Keratinocyte (primary cell): ENCODE measurements at regions not wholly inside any gene's neighbourhood (a gene's known extent, or its start where the extent isn't known, plus 50 kb on each side); places are given as distances from the start of the nearest gene placed in this dataset.

ENCODE experiments used
- DNase-seq: peaks from one replicate; pipeline ENCODE4 v3.0.0-alpha.2; 2011; ENCODE audit warnings: low read depth, missing footprints, low spot score
- FAIRE-seq: peaks from 2 replicates; lab custom pipeline; 2011; peaks lifted over from hg19 to GRCh38; lab: Jason Lieb, UNC
- H2AFZ ChIP-seq: 2 replicates; pipeline ENCODE4 v1.6.0; 2012; ENCODE audit warnings: low read length, control low read depth, inconsistent platforms; ENCODE audit not compliant: control insufficient read depth
- H3K27ac ChIP-seq: 2 replicates; pipeline ENCODE4 v1.5.1; 2011; ENCODE audit warnings: low read length; ENCODE audit not compliant: control insufficient read depth, insufficient read depth
- H3K27me3 ChIP-seq: 3 replicates; pipeline ENCODE4 v1.6.0; 2011; ENCODE audit warnings: low read length; ENCODE audit not compliant: control insufficient read depth, insufficient read depth; ENCODE audit errors: extremely low read depth
- H3K36me3 ChIP-seq, 2 experiments: 2 replicates in 1 of 2; 3 replicates in 1 of 2; pipeline ENCODE4 v1.5.1; 2011; ENCODE audit warnings: low read length in 2 of 2, mild to moderate bottlenecking in 1 of 2; ENCODE audit not compliant: control insufficient read depth in 2 of 2, insufficient read depth in 2 of 2; ENCODE audit errors: extremely low read depth in 1 of 2
- H3K4me1 ChIP-seq: 3 replicates; pipeline ENCODE4 v1.5.1; 2011; ENCODE audit warnings: low read length; ENCODE audit not compliant: control insufficient read depth, insufficient read depth; ENCODE audit errors: extremely low read depth
- H3K4me2 ChIP-seq: 3 replicates; pipeline ENCODE4 v1.6.0; 2011; ENCODE audit warnings: low read depth, low read length; ENCODE audit not compliant: control insufficient read depth, insufficient read depth; ENCODE audit errors: extremely low read depth
- H3K4me3 ChIP-seq, 3 experiments: fragments of 200-600 bp in 1 of 3; sonication (generic) in 1 of 3; 2 replicates in 2 of 3; 3 replicates in 1 of 3; pipeline ENCODE4 v1.5.1; 2011 to 2016; ENCODE audit warnings: low read length in 3 of 3, mild to moderate bottlenecking in 3 of 3, control low read depth in 2 of 3, inconsistent platforms in 1 of 3, low read depth in 1 of 3, mixed read lengths in 1 of 3, mixed run types in 1 of 3, moderate library complexity in 1 of 3; ENCODE audit not compliant: control insufficient read depth in 2 of 3, insufficient read depth in 2 of 3; ENCODE audit errors: extremely low read depth in 1 of 3
- H3K79me2 ChIP-seq: 2 replicates; pipeline ENCODE4 v1.6.0; 2012; ENCODE audit warnings: low read length; ENCODE audit not compliant: control insufficient read depth, insufficient read depth
- H3K9ac ChIP-seq: 3 replicates; pipeline ENCODE4 v1.6.0; 2011; ENCODE audit warnings: low read length; ENCODE audit not compliant: control insufficient read depth, insufficient read depth; ENCODE audit errors: extremely low read depth
- H3K9me1 ChIP-seq: 3 replicates; pipeline ENCODE4 v1.6.0; 2011; ENCODE audit warnings: low read length; ENCODE audit not compliant: control insufficient read depth, insufficient read depth; ENCODE audit errors: extremely low read depth
- H3K9me3 ChIP-seq: 2 replicates; pipeline ENCODE4 v1.5.1; 2012; ENCODE audit warnings: low read depth, low read length; ENCODE audit not compliant: control insufficient read depth
- H4K20me1 ChIP-seq: 3 replicates; pipeline ENCODE4 v1.6.0; 2011; ENCODE audit warnings: low read length; ENCODE audit not compliant: control insufficient read depth, insufficient read depth; ENCODE audit errors: extremely low read depth
- EZH2 ChIP-seq: IDR thresholded peaks from one replicate; pipeline ENCODE4 v1.6.1; 2012; ENCODE audit warnings: inconsistent platforms, mild to moderate bottlenecking, low read length, moderate library complexity
- dilution Hi-C: fragments of 300-500 bp; cut with MboI; formaldehyde crosslinking; loops from one replicate; pipeline ENCODE4 v1.7.0; 2020; ENCODE audit warnings: low sequenced_read_pairs; ENCODE audit not compliant: extremely low pct_ligation_motif_present
- TF ChIP-seq, protein P1 (sequence below), 3 experiments: IDR thresholded peaks in 1 of 3; conservative IDR thresholded peaks in 1 of 3; optimal IDR thresholded peaks in 1 of 3; 2 replicates in 2 of 3; 3 replicates in 1 of 3; pipeline versions ENCODE3 to v1.5.1; 2011; ENCODE audit warnings: low read length in 3 of 3, mild to moderate bottlenecking in 3 of 3, moderate library complexity in 2 of 3, control low read depth in 1 of 3, inconsistent platforms in 1 of 3; ENCODE audit not compliant: insufficient read depth in 2 of 3; ENCODE audit errors: extremely low read depth in 1 of 3

DNA sequence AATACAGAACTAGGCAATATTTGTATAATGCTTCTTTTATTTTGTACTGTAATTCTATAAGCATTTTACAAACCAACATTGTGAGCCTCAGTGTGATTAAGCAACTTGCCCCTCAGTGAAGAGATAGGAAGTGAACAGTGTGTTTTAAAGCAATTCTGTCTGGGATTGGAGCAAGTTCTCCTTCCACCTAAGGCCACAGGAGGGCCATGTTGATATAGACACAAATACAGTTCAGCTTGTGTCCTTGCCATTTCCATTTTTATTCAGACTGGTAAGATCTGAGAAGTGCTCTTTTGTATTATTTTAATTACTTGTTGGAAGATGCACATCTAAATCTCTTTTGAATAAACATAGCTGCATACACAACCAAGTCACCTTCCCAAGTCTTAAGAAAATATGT, 416.3 kb upstream of the COBL start:
- no peaks in the 10 kb centered on the region for H3K9me3 ChIP-seq
- no peaks in the 10 kb centered on the region for H3K4me1 ChIP-seq
- no peaks in the 10 kb centered on the region for H3K9me1 ChIP-seq
- H3K27ac ChIP-seq, result no peak overlapping the region
- H3K36me3 ChIP-seq, result no peaks in the 10 kb centered on the region
- dilution Hi-C loops, result no loop called here
- no peak overlapping the region for H3K4me3 ChIP-seq
- no peak overlapping the region for H3K4me2 ChIP-seq
- no peak overlapping the region for H3K9ac ChIP-seq
- DNase-seq (no peak), FAIRE-seq (no peak)
- no peaks in the 10 kb centered on the region for H3K79me2 ChIP-seq
- no peak overlapping the region for H2AFZ ChIP-seq
- no peaks in the 10 kb centered on the region for H4K20me1 ChIP-seq
- TF ChIP-seq, protein P1, sequence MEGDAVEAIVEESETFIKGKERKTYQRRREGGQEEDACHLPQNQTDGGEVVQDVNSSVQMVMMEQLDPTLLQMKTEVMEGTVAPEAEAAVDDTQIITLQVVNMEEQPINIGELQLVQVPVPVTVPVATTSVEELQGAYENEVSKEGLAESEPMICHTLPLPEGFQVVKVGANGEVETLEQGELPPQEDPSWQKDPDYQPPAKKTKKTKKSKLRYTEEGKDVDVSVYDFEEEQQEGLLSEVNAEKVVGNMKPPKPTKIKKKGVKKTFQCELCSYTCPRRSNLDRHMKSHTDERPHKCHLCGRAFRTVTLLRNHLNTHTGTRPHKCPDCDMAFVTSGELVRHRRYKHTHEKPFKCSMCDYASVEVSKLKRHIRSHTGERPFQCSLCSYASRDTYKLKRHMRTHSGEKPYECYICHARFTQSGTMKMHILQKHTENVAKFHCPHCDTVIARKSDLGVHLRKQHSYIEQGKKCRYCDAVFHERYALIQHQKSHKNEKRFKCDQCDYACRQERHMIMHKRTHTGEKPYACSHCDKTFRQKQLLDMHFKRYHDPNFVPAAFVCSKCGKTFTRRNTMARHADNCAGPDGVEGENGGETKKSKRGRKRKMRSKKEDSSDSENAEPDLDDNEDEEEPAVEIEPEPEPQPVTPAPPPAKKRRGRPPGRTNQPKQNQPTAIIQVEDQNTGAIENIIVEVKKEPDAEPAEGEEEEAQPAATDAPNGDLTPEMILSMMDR (optimal IDR thresholded peaks at IDR 0.05 in 1 of 3, IDR thresholded peaks at IDR 0.05 in 1 of 3, conservative IDR thresholded peaks at IDR 0.05 in 1 of 3; ENCODE audit: extremely low read depth in 1 of 3, insufficient read depth in 2 of 3, low read length in 3 of 3), result no peak
- no peak for TF ChIP-seq EZH2
- no peaks in the 10 kb centered on the region for H3K27me3 ChIP-seq

DNA sequence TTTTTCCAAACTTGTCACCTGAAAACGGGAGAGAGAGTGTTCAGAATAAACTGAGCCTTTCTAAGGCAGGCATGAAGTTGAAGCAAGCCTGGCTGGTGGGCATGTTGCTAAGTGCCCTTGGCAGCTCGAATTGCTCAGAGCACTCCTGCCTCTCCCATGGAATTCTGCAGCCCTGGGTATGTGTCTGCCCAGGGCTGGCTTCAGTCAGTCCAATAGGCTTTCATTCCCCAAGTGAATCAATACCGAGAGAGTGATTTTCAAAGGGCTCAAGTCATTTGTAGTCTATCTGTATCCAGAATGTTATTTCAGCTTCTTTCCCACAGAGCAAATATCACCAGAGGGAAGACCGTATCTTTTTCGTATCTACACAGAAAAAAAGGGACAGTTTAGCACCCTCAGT, 415.5 kb upstream of the COBL start:
- H3K4me3 ChIP-seq, result no peak overlapping the region
- H3K27ac ChIP-seq, result no peak overlapping the region
- H3K4me1 ChIP-seq, result no peaks in the 10 kb centered on the region
- no peaks in the 10 kb centered on the region for H3K9me1 ChIP-seq
- DNase-seq, result no peak
- no peaks in the 10 kb centered on the region for H4K20me1 ChIP-seq
- no peaks in the 10 kb centered on the region for H3K36me3 ChIP-seq
- H2AFZ ChIP-seq, result no peak overlapping the region
- dilution Hi-C loops, result no loop called here
- H3K79me2 ChIP-seq, result no peaks in the 10 kb centered on the region
- FAIRE-seq, result no peak
- H3K4me2 ChIP-seq, result no peak overlapping the region
- TF ChIP-seq, protein P1 (optimal IDR thresholded peaks at IDR 0.05 in 1 of 3, IDR thresholded peaks at IDR 0.05 in 1 of 3, conservative IDR thresholded peaks at IDR 0.05 in 1 of 3; ENCODE audit: extremely low read depth in 1 of 3, insufficient read depth in 2 of 3, low read length in 3 of 3), result no peak
- no peak for TF ChIP-seq EZH2
- no peak overlapping the region for H3K9ac ChIP-seq
- no peaks in the 10 kb centered on the region for H3K27me3 ChIP-seq
- no peaks in the 10 kb centered on the region for H3K9me3 ChIP-seq
